Activated CD4-positive, alpha-beta T cell treated with anti-CD3 and anti-CD28 coated beads for 1 hour (primary cell): ENCODE measurements at regions not wholly inside any gene's neighbourhood (a gene's known extent, or its start where the extent isn't known, plus 50 kb on each side); places are given as distances from the start of the nearest gene placed in this dataset.
"Not testable (repeated sequence)": the region's sequence is repeated elsewhere in the genome, so short reads cannot be mapped to it uniquely, and the experiment has no call there.

ENCODE experiments used
- DNase-seq: peaks from one replicate; pipeline ENCODE4 v3.0.0-alpha.2; 2020

DNA sequence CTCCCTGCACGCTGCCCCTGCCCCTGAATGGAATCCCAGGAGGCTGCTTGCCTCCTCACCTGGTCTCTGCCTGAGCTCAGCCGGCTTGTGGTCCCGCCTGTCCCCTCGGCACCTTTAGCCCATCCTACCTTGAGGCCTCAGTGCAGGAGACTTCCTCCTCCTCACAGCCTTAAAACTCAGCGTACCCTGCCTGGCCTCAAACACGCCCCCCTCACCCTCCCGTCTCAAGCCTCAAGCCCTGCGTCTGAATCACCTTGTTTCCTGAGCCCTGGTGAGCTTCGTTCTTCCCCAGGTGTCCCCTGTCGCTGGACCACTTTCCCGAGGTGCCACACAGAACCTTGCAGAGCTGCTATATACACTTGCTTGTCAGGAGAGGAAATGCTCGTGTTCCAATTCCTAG is 110.2 kb upstream of the SPIN1 start:
- no peak for DNase-seq

DNA sequence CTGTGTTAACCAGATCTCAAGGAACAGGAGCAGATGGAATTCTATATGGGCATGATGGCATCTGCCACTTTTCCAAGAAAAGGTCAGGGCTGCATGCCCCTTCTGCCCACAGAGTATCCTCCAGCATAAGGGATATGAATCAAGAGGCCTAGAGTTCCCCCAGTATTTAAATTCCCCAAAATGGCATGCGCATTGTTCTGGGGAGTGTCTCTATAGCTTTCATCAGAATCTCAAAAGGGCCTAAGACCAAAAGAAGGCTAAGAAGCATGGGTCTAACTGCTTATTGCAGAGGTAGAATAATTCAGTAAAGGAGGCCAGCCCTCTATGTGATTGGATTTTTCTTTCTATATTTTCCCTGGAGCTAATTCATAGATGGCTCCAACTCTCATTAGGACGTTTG is 114.2 kb upstream of the SPIN1 start:
- no peak for DNase-seq

DNA sequence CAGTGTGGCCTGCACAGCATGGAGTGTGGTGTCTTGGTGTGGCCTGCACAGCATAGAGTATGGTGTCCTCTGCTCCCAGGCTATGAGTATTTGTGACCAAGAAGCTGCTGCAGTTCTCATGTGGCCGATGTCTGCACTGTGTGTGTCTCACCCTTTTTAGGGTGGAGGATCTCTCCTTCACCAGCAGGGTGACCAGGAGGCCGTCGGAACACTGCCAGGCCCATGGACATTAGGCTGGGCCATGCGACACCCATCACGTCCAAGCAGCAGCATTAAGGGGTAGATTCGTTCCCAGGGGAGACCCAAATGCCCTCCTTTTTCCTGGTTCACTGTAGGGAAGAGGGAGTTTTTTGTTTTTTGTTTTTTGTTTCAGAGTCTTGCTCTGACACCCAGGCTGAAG is 115.3 kb upstream of the SPIN1 start:
- DNase-seq, result no peak

GRCh38 chr9:88270413-88270812 is 117.8 kb upstream of the SPIN1 start:
- no peak for DNase-seq

GRCh38 chr9:88268886-88269285 is 119.4 kb upstream of the SPIN1 start:
- DNase-seq, result no peak

- no peak for DNase-seq
Measured at GRCh38 chr9:88267283-88267682, 121.0 kb upstream of the SPIN1 start.

DNA sequence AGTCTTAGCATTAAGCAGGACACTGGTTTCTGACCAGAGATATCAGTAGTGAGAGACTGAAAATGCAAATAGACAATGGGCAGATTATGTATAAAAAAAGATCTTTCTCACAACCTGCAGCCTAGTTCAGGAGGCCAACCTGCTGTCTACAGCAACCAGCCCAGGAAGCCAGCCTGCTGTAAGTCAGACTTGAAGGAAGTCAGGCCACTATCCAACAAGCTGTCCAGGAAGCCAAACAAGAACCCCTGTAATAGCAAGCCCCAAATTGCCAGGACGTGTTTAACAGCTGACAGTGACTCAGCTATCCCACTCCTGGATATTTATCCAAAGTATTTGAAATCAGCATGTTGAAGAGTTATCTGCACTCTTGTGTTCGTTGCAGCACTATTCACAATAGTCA is 121.8 kb upstream of the SPIN1 start:
- DNase-seq, result no peak

DNA sequence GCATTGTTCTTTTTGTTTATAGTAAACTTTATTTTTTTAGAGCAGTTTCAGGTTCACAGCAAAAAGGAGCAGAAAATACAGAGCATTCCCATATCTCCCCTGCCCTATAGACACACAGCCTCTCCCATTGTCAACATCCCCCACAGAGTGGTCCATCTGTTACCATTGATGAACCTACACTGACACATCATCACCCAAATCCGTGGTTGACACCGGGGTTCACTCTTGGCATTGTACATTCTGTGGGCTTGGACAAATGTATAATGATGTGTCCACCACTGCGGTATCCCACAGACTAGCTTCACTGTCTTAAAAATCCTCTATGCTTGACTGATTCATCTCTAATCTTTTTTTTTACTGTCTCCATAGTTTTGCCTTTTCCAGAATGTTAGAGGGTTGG is 120.7 kb upstream of the SPATA31C2 start:
- no peak for DNase-seq

DNA sequence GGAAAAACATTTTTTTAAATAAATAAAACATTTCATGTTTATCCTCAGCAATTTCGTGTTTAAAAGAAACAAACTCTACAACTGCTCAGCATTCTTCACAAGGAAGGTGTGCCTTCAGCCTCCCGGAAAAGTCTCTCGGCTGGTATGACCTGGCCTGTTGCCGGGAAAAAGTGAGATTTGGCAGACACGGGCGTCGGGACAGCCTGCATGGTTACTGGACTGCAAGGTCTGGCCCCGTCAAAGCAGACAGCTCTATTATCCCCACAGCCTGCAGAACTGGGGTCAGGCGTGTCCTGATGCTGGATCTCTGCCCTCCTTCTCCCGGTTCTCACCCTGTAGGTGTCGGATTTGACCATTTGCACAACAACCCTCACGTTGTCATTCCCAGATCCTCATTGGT is 120.3 kb upstream of the SPATA31C2 start:
- DNase-seq, result no peak

DNA sequence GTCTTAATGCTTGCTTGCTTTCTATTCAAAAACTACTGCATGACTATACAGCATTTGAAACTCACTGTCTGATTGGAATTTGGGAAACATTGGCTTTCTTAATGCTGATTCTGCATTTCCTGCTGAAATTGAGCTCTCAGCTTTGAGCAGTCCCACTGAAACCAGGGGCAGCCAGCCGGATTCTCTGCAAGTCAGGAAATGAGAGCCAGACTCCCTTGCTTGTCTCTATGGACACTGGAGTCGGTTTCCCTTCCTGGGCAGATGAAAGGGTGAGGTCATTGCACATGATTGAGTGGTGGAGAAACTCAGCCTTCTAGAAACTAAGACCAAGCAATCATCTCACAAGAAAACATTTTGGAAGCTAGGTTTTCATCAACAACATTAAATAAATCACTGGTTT is 119.7 kb upstream of the SPATA31C2 start:
- DNase-seq, result no peak

- no peak for DNase-seq
Measured at GRCh38 chr9:88256216-88256615, 117.9 kb upstream of the SPATA31C2 start.

DNA sequence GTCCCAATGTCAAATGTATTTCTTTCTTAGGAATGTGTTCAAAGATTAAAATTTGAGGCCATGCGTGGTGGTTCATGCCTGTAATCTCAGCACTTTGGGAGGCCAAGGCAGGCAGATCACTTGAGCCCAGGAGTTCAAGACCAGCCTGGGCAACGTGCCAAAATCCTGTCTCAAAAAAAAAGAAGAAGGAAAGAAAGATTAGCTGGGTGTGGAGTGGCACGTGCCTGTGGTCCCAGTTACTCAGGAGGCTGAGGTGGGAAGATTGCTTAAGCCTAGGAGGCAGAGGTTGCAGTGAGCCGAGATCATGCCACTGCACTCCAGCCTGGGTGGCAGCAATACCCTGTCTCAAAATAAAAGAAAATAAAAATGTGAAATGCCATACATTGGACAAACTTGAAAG is 117.5 kb upstream of the SPATA31C2 start:
- not testable (repeated sequence) for DNase-seq

DNA sequence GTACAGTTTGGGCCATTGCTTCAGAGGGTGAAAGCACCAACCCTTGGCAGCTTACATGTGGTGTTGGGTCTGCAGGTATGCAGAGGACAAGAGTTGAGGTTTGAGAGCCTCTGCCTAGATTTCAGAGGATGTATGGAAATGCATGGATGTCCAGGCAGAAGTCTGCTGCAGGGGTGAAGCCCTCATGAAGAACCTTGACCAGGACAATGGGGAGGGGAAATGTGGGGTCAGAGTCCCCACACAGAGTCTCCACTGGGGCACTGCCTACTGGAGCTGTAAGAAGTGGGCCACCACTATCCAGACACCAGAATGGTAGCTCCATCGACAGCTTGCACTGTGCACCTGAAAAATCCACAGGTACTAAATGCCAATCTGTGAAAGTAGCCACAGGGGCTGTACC is 113.6 kb upstream of the SPATA31C2 start:
- DNase-seq, result no peak

GRCh38 chr9:88243736-88244135 is 105.5 kb upstream of the SPATA31C2 start:
- no peak for DNase-seq

- DNase-seq, result no peak
Measured at GRCh38 chr9:88242879-88243278, 104.6 kb upstream of the SPATA31C2 start.

DNA sequence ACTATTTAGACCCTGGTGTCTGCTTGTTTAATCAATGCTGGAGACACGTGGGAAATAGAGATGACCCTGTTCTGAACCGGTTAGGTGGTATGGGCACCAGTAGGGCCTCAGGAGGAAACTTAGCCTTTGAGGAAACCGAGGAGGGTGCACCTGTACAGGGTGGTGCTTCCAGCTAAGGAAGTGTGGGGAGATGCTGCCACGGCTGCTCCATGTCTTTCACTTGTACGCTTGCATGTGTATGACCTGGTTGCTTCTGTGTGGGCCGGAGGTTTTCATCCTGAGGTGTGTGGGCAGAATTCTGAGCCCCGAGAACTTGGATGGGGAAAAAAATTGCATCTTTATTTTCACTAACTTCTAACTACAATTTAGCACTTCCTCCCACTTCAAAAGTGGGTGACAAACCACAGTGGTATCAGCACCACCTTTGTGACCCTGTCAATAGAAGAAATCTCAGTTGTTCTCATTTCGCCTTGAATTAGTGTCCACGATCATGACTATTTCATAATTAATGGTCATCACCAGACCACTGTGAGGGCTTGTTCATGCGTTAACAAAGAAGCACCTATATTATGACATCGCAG is 99.8 kb upstream of the SPATA31C2 start:
- DNase-seq, result no peak

GRCh38 chr9:88237479-88237961 is 99.2 kb upstream of the SPATA31C2 start:
- no peak for DNase-seq

DNA sequence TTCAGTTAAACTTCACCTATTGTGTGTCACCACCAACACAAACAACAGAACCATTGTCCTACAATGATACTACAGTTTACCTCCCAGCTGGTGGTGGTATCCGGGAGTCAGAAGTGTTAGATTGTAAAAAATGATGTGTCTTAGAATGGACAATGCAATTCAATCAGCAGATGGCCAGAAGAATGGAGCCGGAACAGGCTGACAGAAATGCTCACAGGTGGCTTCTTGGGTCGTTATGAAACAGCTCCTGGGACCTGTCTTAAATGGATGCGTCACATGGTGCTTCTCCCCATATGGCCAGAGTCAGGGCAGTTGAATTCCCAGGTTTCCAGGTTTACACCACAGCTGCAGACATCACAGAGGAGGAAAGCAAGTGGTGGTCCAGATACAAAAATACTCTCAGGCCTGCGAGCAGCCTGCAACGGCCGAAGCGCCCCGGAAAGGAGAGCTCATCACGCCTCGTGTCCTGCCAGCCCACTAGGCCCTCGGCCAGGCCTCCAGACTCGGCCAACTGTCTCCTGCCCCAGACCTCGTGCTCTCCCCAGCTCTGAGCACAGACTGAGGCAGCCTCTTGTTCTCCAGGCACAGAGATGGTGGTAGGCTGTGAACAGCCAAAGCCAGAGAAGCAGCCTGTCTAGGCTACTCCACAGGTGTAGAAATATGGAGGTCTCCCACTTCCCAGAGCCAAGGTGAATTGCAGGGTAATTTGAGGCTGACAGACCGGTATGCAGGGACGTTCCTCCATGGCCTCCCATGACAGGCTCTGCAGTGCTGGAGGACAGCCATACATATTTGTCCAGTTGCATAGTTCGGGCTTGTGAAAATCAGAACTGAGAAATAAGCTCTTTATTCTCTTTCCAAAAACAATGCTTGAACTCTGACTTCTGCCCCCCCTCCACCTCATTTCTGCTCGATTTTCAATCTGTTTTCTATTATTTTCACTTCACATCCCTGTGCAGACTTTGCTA is 98.5 kb upstream of the SPATA31C2 start:
- no peak for DNase-seq

DNA sequence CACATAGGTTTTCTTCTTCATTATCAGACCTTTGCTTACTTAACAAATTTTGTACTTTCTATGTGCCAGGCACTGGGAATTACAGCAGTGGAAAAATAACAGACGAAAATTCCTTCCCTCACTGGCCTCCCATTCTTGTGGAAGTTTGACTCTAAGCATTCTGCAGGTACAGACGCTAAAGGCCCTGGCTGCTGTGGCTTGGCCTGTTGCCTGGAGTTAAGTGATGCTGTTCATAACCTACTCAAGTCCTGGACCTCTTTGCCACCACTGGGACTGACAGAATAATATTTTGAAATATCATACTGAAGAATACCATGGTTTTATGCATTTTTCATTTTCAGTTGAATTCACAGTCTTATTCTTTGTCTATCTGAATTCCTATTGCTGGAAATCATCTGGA is 97.3 kb upstream of the SPATA31C2 start:
- DNase-seq, result no peak

- no peak for DNase-seq
Measured at GRCh38 chr9:88234114-88234513, 95.8 kb upstream of the SPATA31C2 start.

- no peak for DNase-seq
Measured at GRCh38 chr9:88233091-88233490, 94.8 kb upstream of the SPATA31C2 start.

DNA sequence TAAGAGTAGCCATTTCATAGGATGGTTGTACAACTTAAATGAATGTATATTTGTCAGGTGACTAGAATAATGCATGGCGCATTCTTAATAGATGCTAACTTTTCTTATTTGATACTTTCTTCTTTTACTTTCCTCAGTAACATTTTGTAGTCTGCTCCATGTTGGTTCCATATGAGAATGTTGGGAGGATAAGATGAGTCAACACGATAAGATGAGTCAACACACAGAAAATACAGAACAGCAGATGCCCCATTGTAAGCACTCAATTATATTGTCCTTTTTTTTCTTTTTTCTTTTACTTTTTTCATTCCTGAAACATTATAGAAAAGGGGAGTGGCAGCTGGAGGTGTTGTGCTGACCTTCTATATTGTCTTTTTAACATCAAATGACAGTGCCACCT is 92.3 kb upstream of the SPATA31C2 start:
- no peak for DNase-seq

GRCh38 chr9:88229434-88229833 is 91.2 kb upstream of the SPATA31C2 start:
- DNase-seq, result no peak

DNA sequence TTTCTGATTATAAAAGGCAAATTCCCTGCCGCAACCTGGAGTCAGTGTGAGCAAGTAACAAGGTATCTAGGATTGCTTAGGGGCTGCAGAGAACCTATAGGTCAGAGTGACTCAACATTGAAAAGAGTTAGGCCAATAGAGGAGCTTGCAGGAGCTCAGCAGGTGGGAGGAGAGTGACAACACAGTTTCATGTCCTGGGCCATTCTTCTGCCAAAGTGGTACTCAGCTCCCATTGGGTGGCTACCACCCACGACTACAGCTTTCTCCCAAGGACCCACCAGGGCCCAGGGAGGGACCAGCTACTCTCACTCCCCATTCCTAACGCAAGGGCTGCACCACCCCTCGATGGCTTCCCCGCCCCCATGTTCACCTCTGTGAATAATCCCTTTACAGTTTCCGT is 86.7 kb upstream of the SPATA31C2 start:
- no peak for DNase-seq
